GM18858 (cell line): ENCODE measurements at regions not wholly inside any gene's neighbourhood (a gene's known extent, or its start where the extent isn't known, plus 50 kb on each side); places are given as distances from the start of the nearest gene placed in this dataset.

Experiments
- ATAC-seq: cut with Tn5 transposase; IDR thresholded peaks from one replicate; pipeline ENCODE4 v1.9.1; 2021; ENCODE audit not compliant: unreplicated experiment

- ATAC-seq = no peak
These were observed 200.9 kb upstream of the CHRM2 start for GRCh38 chr7:136667584-136667983.

- ATAC-seq = no peak
These were observed 202.5 kb upstream of the CHRM2 start for GRCh38 chr7:136665878-136666509.

- no peak for ATAC-seq
These were observed 203.9 kb upstream of the CHRM2 start for GRCh38 chr7:136664537-136664936.

- ATAC-seq = no peak
These were observed 210.9 kb upstream of the CHRM2 start for GRCh38 chr7:136657482-136657921.

GRCh38 chr7:136656516-136656915 lies 211.9 kb upstream of the CHRM2 start:
- no peak for ATAC-seq

- peak; percentile 41 for ATAC-seq
These were observed 213.0 kb upstream of the CHRM2 start for GRCh38 chr7:136655414-136655813.

- no peak for ATAC-seq
These were observed 214.0 kb upstream of the CHRM2 start for GRCh38 chr7:136654406-136654805.

- ATAC-seq = no peak
These were observed 215.6 kb upstream of the CHRM2 start for GRCh38 chr7:136652635-136653370.

- ATAC-seq = no peak
These were observed 227.5 kb upstream of the CHRM2 start for GRCh38 chr7:136640977-136641376.

GRCh38 chr7:136637813-136638212 lies 230.6 kb upstream of the CHRM2 start:
- ATAC-seq = no peak

GRCh38 chr7:136635751-136636150 lies 232.7 kb upstream of the CHRM2 start:
- no peak for ATAC-seq

GRCh38 chr7:136618818-136619217 lies 249.6 kb upstream of the CHRM2 start:
- no peak for ATAC-seq

- ATAC-seq = no peak
These were observed 251.3 kb upstream of the CHRM2 start for GRCh38 chr7:136617176-136617575.

GRCh38 chr7:136605532-136606329 lies 262.7 kb upstream of the CHRM2 start:
- ATAC-seq = no peak

GRCh38 chr7:136601772-136602171 lies 266.7 kb upstream of the CHRM2 start:
- ATAC-seq = no peak

GRCh38 chr7:136600475-136600874 lies 268.0 kb upstream of the CHRM2 start:
- no peak for ATAC-seq

GRCh38 chr7:136594739-136595144 lies 273.7 kb upstream of the CHRM2 start:
- ATAC-seq = no peak

- no peak for ATAC-seq
These were observed 280.2 kb upstream of the CHRM2 start for GRCh38 chr7:136588216-136588615.

- ATAC-seq = no peak
These were observed 282.3 kb upstream of the CHRM2 start for GRCh38 chr7:136585954-136586670.

GRCh38 chr7:136566491-136566890 lies 302.0 kb upstream of the CHRM2 start:
- ATAC-seq = no peak

GRCh38 chr7:136555933-136556332 lies 312.5 kb upstream of the CHRM2 start:
- no peak for ATAC-seq
